ENCODE measurements at regions not wholly inside any gene's neighbourhood (a gene's known extent, or its start where the extent isn't known, plus 50 kb on each side); places are given as distances from the start of the nearest gene placed in this dataset.

DNA sequence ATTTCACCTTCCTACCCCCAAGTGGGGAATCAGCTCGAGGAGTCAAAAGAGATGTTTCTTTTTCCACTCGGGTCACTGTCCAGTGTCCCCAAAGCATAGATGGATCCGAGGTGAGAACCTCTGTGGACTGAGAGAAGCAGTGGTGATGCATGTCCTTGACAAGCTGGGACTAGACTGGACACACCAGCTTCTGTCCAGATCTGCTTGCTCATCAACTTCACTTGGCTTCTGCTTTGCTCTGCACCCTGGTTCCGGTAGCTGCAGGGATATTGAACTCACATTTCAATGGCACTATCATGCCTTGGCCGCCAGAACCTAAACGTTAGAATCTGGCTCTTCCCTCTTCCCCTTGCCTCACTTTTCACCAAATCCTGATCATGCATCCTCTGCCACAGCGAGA, 50.3 kb upstream of the CXCL12 start:
- FAIRE-seq, result no peak

DNA sequence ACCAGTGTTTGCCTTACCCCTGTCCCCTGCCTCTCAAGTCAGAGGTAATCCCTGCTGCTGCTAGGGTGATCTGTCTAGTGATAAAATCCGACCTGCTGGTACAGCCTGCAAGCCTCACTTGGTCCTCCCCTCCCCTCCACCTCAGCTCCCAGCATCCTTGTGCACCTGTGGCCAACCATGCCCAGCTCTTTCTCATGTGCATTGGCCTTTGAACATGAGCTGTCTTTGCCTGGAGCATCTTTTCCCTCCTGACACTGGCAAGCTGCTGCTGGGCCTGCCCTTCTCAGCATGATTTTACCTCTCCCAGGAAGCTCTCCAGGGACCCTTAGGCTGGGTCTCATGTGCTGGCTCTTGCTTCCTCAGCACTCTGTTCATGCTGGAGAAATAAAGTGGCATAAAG, 51.3 kb upstream of the CXCL12 start:
- no peak for FAIRE-seq

DNA sequence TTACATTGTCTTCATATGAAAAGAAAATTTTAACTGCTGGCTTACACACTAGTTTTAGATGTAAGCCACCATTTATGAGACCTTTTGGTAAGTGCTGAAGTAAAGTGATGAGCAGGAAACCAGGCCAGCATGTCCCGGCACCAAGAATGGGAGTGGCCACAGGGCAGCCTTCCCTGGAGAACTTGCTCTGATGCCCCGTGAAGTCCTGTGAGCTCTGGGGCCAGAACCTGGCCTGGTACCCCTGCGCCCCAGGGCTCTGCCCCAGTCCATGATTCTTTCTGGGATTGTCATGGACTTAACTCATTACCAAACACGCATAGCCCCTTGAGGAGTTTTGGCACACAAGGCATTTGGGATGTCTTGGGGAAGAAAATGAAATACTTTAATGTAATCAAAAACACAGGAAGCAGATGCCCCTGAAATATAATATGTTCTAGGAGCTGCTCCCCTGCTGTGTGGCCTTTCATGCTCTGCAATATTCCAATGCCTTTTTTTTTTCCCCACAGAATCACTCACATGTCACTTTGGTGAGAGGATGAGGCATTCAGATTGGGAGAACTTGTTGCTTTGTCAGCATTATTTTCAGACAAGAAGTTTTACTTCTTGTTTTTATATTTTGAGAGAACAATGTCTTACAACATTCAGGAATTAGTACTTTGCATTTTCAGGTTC, 53.1 kb upstream of the CXCL12 start:
- no peak for FAIRE-seq

DNA sequence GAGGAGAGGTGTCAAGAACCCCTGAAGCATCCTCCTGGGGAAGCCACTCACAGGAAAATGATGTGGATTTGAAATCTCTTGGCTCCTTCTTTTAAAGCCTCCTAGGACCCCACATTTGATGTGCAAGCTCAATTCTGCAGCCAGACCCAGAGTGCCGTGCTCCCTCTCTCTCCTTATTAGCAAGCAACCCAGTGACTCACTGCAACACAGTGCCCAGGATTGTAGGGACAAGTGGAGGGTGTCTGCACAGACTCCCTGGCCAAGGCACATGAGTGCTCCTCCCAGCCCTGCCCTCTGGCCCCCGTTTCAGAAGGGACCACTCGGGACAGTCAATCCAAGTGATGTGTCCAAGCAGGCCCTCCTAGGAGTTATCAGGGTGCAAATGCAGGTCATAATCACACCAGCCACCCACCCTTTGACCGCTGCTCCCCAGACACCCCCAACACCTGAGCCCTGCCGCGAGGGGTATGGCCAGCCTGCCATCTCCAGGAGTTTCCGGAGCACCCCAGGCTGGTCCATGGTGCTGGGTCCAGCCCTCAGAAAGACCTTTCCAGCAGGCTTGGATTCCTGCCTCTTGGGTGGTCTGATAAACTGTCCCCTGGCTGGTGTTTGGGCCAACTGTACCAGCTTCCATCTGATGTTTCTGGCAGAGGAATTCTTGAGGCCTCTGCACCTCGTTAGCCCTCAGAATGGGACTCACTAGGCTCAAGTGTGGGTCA, 54.5 kb upstream of the CXCL12 start:
- no peak for FAIRE-seq

DNA sequence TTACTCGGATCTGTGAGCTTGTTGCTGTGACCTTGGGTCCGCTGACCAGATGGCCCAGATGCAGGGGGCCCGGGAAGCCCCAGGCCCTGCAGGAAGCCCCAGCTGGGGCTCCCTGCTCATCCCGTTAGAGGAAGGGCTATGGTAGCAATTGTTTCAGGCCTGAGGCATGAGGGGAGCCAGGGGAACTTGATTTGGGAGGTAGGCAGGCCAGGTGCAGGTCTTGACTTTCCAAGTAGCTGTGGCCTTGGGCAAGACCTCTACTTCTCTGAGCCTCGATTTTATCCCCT, 55.0 kb upstream of the CXCL12 start:
- FAIRE-seq, result no peak

DNA sequence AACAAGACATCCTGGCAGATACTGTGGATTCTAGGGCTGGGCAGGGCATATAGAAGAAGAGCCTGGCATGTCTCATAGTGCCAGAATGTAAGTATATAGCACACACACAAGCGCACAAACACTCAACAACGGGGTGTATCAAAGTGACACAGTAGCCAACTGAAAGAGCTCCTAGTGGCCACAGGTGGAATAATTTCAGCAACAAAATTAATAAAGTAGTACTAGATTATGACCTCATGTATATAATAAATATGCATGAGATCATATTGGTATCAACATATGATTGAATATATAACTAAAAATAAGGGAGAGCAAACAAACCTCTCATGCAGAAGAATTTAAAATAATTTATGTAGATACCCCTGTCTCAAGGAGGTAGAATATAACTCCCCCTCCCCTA, 72.4 kb upstream of the CXCL12 start:
- FAIRE-seq, result no peak

DNA sequence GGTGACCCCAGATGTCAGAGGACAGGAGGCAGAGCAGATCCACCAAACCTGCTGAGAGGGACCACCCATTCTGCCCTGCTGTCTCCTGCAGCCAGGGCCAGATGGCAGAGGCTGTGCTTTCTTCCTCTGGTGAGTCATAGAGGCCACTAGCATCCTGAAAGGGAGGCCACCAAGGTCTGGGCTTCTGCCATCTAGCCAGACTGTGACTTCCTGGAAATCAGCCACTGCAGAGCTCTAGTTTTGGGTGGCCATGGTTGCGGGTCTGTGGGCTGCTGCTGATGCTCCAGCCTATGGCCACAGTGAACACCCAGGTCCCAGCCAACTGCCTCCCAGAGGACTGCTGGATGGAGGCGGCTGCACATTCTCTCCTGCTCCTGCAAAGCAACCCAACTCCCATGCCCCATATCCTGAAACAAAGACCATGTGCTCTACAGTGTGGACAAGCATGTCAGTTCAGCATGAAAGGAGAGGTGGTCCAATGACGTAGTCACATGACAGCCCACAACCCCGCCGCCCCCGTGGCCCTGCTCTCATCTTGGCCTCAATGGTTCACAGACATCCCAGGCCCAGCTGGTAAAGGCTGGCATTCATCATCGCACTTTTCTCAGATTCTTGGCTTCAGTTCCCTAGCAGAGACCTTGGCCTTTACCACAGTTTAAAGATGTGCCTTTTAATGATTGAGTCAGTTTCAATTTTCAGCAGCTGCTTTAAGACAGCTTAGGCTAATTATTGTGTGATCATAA, 73.9 kb upstream of the CXCL12 start:
- FAIRE-seq, result no peak

DNA sequence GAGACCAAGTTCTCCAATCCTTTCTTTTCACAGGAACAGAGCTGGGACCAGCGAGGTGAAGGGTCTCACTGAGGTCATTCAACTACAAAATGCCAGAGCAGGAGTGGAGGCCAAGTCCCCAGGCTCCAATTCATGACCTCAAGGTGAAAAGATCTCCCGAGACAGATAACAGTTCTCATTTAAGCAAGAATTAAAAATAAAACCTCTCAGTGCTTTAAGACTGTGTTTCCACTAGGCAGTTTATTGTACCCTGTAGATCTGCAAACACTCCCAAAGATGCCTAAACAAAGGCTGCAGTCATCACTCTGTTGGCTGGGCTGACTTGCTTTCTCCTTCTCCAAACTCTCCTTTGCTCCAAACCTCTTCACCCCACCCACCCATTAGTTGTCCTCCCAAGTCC, 74.8 kb upstream of the CXCL12 start:
- FAIRE-seq, result no peak

DNA sequence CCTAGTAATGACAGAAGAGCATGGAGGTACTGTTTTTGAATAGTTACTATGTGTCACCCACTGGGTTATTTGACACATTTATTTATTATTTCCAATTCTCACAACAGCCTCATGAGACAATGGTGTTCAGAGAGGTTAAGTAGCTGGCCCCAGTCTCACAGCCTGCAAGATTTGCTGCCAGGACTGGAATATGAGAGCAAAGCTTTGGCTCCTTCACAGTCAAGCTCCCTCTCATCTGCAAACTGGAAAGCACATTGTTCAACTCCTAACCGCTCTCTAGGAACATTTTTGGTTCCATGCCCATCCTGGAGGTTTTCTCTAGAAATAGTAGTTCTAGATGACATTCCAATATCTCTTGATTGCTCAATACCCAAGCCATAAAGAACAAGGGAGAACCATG, 75.5 kb upstream of the CXCL12 start:
- no peak for FAIRE-seq

DNA sequence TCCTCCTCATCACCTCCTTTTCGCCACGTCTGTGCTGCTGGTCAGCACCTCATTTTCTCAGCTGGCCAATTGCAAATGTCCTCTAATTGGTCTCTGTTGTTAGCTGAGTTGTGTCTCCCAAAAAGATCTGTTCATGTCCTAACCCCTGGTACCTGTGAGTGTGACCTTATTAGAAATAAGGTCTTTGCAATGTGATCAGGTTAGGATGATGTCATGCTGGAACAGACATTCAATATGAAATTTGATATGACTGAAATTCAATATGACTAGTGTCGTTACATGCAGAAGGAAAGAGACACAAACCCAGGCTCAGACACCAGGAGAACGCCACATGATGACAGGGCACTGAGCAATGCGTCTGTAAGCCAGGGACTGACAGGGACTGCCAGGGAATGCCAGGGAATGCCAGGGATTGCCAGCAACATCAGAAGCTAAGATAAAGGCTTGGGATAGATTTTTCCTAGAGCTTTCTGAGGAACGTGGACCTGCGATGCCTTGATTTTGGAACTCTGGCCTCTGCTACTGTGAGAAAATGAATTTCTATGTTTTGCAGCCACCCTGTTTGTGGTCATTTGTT, 77.5 kb upstream of the CXCL12 start:
- FAIRE-seq, result no peak

DNA sequence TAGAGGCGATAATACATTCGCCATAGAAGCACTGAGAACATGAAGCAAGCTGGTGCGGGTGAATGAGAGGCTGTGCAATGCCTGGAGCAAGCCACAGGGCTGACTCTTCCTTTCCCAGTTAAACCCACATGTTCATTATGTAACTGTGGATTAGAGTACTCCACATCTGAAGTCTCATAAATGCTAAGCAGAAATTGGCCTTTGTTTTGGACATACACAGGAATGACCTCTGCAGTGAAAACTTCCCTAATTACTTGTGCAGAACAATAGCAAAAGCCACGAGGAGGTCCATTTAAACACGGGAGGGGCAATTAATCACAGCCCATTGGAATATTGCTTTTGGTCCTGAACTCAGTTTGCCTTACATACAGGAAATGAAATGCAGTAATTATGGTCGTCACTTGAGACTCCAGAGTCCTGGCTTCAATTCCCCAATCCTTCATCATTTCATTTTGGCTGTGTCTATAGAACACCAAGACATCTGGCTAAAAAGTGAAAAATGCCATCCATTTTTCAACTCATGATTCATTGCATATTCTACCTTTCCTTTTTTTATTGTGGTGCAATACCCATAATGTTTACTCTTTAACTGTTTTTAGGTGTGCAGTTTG, 78.7 kb upstream of the CXCL12 start:
- no peak for FAIRE-seq

DNA sequence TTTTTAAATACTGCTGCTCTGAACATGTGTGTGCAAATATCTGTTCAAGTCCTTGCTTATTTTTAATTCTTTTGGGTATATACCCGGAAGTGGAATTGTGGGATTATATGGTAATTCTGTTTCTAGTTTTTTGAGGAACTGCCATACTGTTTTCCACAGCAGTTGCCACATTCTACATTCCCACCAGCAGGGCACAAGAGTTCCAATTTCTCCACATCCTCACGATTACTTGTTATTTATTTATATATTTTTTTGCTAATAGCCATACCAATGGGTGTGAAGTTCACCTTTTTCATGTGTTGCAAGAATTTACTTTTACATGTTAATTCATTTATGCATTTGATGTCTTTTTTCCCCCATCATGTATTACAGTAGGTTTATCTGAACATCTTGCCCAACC, 79.6 kb upstream of the CXCL12 start:
- FAIRE-seq, result no peak

DNA sequence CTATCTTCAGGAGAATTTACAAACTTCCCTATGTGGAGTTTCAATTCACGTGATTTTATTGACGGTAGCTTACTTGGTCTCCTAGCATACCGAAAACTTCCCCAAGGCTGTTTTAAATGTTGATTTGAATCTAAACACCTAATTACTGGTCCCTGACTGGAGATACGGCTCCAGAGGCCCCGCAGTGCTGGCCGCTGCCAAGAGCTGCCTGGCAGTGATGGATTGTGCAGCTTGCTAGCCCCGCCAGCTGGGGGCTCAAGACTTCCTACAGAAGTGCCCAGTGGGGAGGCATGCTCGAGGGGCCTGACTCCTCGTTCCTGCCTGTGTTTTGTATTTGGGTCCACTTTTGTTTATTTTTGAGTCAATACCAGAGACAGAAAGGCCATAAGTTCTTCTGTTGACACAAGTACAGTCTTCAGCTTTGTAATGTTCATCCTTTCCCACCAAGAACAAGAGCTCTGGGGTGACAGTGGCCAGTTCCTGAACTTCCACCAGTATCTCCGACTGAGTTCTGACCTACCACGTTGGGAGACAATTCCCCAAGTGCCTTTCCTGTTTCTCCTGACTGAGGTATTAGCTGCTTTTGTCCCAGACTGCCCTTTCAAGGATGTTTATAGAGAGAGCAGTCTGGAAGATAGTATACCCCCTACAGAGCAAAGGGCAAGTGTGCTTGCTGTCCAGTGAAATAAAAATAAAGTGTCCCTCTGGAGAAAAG, 80.7 kb upstream of the CXCL12 start:
- FAIRE-seq, result no peak

DNA sequence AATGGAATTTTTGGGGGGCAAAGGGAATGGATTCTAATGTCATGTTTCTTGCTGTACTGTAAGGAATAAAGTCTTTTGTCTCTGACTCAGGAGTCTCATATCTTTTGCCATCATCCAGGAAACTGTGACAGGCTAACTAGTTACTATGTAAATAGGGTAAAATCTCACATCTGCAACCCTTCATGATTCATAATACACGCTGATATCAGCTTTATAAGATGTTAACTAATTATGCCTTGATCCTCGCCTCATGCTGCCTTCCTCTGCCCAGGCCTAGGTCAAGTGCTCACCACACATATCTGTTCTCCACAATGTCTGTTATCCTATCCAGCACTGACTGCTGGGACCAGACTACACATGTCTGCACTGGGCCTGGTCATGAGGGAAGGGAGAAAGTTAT, 81.3 kb upstream of the CXCL12 start:
- FAIRE-seq, result no peak

DNA sequence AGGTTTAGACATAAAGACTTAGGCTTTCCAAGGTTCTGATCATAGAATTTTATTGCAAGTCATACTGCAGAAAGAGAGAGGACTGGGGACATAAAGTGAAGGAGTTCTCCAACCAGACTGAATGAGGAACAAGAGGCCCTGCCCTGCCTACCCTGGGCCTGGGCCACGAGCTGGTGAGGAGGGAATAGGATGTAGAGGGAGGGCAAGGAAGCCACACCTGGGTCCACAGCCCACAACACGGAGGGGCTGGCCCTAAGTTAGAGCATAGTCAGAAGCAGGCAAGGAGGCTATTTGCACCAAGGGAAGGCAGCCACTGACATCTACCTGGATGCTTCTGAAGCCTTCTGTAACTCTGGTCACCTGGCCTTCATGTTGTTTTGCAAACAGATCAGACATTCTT, 82.2 kb upstream of the CXCL12 start:
- no peak for FAIRE-seq

DNA sequence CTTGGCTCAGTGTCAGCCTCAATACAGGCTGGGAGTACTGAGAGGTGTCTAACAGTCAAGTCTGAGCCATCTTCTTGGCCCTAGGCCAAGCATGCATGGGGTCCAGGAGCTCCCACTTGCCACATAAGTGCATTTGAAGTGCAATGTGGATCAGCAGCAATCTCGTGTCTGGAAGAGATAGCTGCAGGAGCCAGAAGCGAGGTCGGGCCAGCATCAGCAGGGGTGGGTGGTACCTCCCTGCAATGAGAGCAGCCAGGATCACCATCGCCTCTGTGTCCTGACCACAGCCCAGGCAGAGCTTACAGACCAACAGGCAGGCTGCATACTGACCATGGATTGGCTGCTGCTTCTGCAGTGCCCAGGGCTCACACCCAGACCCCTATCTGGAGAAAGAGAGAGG, 83.0 kb upstream of the CXCL12 start:
- no peak for FAIRE-seq

DNA sequence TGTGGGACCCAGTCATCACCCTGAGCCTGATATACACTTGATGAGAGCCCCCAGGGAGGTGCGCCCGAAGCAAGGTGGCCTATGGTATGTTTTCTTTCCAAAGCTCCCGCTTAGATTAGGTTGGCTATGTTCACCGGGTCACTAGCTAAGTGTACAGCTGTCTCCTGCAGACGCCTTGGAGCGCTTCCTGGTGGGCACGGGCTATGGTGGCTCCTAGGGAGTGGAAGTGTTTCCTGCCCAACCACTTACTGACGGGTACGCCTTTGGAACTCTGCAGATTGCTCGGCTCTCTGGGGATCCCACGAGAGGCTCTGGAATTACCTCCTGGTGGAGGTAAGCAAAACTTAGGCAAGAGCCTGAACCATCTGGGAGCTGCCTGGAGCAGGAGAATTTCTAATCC, 83.6 kb upstream of the CXCL12 start:
- FAIRE-seq, result no peak

DNA sequence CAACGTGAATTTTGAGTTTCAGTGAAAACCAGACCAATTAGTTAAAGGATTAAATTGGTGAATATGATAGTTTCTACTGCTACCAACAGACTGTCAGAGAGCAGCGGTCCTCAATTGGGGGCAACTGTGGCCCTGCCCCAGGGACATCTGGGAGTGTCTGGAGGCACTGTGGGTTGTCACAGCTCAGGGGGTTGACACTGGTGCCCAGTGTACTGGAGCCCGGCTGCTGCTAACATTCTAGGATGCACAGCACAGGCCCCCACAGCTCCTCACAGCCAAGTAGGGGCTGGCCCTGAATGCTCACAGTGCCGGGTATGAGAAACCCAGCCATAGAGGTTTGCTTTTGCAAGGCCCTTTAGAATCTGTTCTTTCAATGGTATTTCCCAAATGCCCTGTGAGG, 84.1 kb upstream of the CXCL12 start:
- FAIRE-seq, result no peak

DNA sequence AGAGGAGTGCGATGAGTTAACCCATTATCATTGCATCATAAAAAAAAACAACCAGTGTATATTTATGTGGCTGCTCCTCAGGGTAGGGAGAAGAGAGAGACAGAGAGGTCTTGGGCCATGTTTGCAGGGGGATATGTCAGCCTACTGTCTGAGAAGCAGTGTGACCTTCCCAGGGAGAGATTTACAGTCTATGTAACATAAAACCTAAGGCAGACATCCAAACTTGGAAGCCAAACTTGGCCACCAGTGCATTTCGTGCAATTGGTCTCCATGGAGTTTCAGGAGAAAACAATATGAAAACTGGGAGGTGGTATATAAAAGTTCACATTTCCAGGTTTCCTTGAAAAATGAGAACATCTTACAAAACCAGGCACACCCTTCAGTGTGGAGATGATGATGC, 85.9 kb upstream of the CXCL12 start:
- no peak for FAIRE-seq

DNA sequence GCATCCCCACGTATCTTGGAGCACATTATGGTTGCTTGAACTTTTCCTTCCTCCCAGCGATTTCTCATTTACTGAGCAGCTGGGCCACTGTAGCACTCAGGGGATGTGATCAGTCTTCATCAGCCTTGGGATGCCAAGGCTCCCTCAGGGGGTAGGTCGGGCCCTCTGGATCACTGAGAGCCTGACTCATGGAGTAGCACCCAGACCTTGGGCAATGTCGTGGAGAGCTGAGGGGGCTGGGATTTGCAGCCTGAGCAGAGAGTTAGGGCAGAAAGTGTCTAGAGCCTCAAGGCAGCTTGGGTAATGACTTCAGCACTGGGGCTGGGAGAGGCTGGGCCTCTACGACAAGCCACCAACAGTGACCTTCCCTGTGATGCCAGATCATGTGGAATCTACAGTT, 86.5 kb upstream of the CXCL12 start:
- FAIRE-seq, result no peak

DNA sequence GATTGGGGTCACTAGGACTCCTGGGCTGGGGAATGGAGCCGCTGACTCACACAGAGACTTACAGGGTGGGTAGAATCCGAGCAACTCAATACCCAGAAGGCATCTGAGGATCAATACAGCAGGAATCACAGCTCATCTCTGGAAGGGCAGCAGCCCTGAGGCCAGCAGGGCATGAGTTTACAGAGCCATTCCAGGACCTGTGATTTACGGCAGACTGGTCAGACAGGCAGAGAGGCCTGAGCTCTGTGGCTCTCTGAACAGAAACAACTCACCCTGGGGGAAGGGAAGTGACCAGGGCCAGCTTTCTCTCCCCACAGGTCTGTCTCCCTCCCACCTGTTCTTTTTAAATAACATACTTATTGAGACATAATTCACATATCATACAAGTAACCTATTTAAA, 88.2 kb upstream of the CXCL12 start:
- no peak for FAIRE-seq

DNA sequence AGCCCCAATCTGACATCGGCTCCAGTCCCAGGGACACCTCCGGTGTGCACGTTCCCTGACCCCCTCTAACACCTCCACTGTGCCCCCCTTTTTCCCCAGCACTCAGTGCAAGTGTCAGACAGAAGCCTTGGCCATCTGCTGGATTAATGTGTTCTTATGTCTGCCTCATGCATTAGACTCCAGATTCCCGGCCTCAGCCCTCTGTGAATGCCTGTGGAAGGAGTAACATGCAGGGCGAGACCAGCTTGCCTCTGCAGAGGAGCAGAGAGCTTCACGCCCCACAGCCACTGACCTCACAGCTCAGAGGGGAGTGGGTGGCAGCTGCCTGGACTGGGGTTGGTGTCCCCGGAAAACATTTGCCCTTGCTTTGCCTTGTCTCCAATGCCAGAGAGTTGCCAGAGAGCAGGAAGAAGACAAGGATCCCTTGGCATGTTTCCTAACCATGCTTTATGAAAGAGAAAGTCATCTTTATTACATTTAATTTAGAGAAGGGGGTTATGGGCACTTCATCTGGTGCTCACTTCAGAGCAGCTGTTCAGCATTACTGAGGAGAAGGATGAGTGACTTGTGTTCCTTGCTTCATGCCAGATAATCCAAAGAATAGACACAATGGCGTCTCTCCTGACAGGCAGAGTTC, 91.6 kb upstream of the CXCL12 start:
- no peak for FAIRE-seq

DNA sequence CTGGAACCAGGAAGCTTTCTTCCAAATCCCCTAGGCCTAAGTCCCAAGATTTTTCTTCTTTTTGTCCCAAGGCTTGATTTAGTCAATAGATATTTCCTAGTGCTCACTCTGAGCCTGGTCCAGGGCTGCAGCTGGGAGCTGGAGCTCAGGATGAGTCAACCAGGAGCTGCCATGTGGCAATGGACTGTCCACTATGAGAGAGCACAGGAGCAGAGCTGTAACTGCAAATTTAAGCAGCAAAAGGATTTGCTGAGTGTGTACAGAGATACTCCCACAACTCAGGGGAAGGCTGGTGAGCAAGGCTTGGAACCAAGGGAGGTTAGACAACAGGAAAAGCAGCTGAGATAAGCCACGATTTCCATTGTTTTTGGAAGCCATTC, 92.1 kb upstream of the CXCL12 start:
- FAIRE-seq, result no peak
